ENCODE measurements at regions not wholly inside any gene's neighbourhood (a gene's known extent, or its start where the extent isn't known, plus 50 kb on each side); places are given as distances from the start of the nearest gene placed in this dataset.
"Not testable (repeated sequence)": the region's sequence is repeated elsewhere in the genome, so short reads cannot be mapped to it uniquely, and the experiment has no call there.

DNA sequence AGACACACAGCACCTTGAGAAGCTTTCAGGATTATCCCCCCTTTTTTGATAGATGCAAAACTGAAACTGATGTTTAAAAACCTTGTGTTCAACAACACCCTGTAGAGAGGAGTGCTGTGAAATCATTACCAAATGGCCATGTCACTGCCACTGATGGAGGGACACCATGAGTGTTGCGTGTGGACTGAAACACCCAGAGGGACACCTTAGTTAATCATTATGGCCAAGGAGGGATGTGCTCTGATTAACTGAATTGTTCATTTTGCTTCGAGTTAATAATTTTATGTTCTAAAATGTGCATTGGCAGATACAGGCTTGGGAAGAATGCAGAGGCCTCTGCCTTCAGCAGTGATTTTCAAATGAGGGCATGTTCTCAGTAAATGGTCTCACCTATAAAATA lies 226.0 kb downstream of the KLF6 start:
- Histone ChIP-seq H3K4me1 (ENCODE audit: insufficient read depth, low read length, poor library complexity, severe bottlenecking) (peaks cover 7% of the 10 kb centered on the region), H3K36me3 (ENCODE audit: insufficient read depth, low read length) (no peaks in the 10 kb centered on the region), H3K4me3 (ENCODE audit: low read length, poor library complexity, severe bottlenecking) (no peak overlapping the region), H3K27me3 (ENCODE audit: insufficient read depth, low read length, poor library complexity, severe bottlenecking) (no peaks in the 10 kb centered on the region), H3K9me3 (ENCODE audit: insufficient read depth, low read depth, low read length) (no peaks in the 10 kb centered on the region; the same call in 1 of the 2 replicates), H3K9ac (ENCODE audit: low read depth, low read length, poor library complexity, severe bottlenecking) (no peak overlapping the region), H3K79me2 (ENCODE audit: insufficient read depth, low read length) (no peaks in the 10 kb centered on the region), H3K4me2 (ENCODE audit: low read depth, low read length, poor library complexity, severe bottlenecking) (no peak overlapping the region), H3K9me2 (replicated peaks; ENCODE audit: low read depth, low read length) (no peaks in the 10 kb centered on the region), H3F3A (ENCODE audit: low read depth) (no peaks in the 10 kb centered on the region), H4K20me1 (ENCODE audit: insufficient read depth, low read length, poor library complexity, severe bottlenecking) (no peaks in the 10 kb centered on the region), H2AFZ (ENCODE audit: low read length) (no peak overlapping the region)
- TF ChIP-seq EZH2phosphoT487 (IDR thresholded peaks at IDR 0.05; ENCODE audit: borderline replicate concordance): no peak
- TF ChIP-seq, protein P1, sequence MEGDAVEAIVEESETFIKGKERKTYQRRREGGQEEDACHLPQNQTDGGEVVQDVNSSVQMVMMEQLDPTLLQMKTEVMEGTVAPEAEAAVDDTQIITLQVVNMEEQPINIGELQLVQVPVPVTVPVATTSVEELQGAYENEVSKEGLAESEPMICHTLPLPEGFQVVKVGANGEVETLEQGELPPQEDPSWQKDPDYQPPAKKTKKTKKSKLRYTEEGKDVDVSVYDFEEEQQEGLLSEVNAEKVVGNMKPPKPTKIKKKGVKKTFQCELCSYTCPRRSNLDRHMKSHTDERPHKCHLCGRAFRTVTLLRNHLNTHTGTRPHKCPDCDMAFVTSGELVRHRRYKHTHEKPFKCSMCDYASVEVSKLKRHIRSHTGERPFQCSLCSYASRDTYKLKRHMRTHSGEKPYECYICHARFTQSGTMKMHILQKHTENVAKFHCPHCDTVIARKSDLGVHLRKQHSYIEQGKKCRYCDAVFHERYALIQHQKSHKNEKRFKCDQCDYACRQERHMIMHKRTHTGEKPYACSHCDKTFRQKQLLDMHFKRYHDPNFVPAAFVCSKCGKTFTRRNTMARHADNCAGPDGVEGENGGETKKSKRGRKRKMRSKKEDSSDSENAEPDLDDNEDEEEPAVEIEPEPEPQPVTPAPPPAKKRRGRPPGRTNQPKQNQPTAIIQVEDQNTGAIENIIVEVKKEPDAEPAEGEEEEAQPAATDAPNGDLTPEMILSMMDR (conservative IDR thresholded peaks at IDR 0.05; ENCODE audit: low read length): no peak

DNA sequence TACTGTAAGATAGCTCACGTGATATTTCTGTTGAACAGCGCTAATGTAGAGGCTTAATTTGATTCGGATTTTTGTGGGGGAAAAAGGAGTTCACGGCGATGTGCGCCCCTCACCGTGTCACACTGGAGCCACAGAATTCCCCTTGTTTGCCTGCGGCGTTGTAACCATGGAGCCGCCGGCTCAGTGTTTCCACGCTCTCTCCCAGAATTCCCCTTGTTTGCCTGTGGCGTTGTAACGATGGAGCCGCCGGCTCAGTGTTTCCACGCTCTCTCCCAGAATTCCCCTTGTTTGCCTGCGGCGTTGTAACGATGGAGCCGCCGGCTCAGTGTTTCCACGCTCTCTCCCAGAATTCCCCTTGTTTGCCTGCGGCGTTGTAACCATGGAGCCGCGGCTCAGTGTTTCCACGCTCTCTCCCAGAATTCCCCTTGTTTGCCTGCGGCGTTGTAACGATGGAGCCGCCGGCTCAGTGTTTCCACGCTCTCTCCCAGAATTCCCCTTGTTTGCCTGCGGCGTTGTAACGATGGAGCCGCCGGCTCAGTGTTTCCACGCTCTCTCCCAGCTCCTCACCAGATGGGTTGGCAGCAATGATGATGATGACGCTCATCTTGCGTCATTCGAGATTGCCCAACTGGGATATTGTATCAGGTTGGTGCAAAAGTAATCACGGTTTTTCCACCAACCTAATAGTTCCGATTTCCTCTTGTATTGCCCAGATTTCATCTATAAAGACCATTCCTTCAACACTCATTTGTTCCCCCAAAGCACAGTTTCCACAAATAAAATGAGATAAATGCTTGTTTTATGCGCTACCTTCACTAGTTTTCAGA lies 228.6 kb downstream of the KLF6 start:
- H2AFZ ChIP-seq (ENCODE audit: low read length); H3K9ac ChIP-seq (ENCODE audit: low read depth, low read length, poor library complexity, severe bottlenecking); H4K20me1 ChIP-seq (ENCODE audit: insufficient read depth, low read length, poor library complexity, severe bottlenecking); H3K4me3 ChIP-seq (ENCODE audit: low read length, poor library complexity, severe bottlenecking); H3K27me3 ChIP-seq (ENCODE audit: insufficient read depth, low read length, poor library complexity, severe bottlenecking); H3K9me3 ChIP-seq (ENCODE audit: insufficient read depth, low read depth, low read length); H3K4me2 ChIP-seq (ENCODE audit: low read depth, low read length, poor library complexity, severe bottlenecking); H3F3A ChIP-seq (ENCODE audit: low read depth); H3K9me2 ChIP-seq (replicated peaks; ENCODE audit: low read depth, low read length); H3K79me2 ChIP-seq (ENCODE audit: insufficient read depth, low read length); H3K4me1 ChIP-seq (ENCODE audit: insufficient read depth, low read length, poor library complexity, severe bottlenecking); H3K36me3 ChIP-seq (ENCODE audit: insufficient read depth, low read length): not testable (repeated sequence)

DNA sequence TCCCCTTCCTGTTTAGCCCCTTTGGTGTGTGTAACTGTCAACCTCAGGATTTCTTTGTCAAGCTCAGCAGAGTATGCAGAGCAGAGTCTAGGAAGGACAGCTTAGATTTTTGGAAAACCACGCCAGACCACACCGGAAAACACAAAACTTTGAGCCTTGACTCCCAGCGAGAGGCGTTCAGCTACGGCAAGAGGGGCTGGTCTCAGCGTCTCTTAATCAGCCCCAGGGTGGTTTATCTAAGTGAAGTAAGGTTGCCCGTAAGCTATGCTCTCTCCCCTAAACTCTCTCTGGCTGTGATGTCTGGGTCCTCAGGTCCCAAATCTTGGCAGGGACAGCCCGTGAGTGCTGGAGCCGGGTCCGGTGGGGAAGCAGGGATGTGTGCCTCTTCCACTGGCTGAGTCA lies 230.9 kb downstream of the KLF6 start:
- TF ChIP-seq, protein P1 (conservative IDR thresholded peaks at IDR 0.05; ENCODE audit: low read length): no peak
- TF ChIP-seq EZH2phosphoT487 (IDR thresholded peaks at IDR 0.05; ENCODE audit: borderline replicate concordance): no peak
- Histone ChIP-seq H2AFZ (ENCODE audit: low read length) (peak overlapping the region; percentile 76; the same call in 1 of the 2 replicates), H3K4me2 (ENCODE audit: low read depth, low read length, poor library complexity, severe bottlenecking) (peak overlapping the region; percentile 63), H4K20me1 (ENCODE audit: insufficient read depth, low read length, poor library complexity, severe bottlenecking) (no peaks in the 10 kb centered on the region), H3K9me2 (replicated peaks; ENCODE audit: low read depth, low read length) (no peaks in the 10 kb centered on the region), H3K79me2 (ENCODE audit: insufficient read depth, low read length) (no peaks in the 10 kb centered on the region), H3K36me3 (ENCODE audit: insufficient read depth, low read length) (no peaks in the 10 kb centered on the region), H3K4me1 (ENCODE audit: insufficient read depth, low read length, poor library complexity, severe bottlenecking) (peaks cover 8% of the 10 kb centered on the region), H3F3A (ENCODE audit: low read depth) (no peaks in the 10 kb centered on the region), H3K4me3 (ENCODE audit: low read length, poor library complexity, severe bottlenecking) (peak overlapping the region; percentile 46), H3K9me3 (ENCODE audit: insufficient read depth, low read depth, low read length) (no peaks in the 10 kb centered on the region), H3K9ac (ENCODE audit: low read depth, low read length, poor library complexity, severe bottlenecking) (no peak overlapping the region), H3K27me3 (ENCODE audit: insufficient read depth, low read length, poor library complexity, severe bottlenecking) (no peaks in the 10 kb centered on the region)

DNA sequence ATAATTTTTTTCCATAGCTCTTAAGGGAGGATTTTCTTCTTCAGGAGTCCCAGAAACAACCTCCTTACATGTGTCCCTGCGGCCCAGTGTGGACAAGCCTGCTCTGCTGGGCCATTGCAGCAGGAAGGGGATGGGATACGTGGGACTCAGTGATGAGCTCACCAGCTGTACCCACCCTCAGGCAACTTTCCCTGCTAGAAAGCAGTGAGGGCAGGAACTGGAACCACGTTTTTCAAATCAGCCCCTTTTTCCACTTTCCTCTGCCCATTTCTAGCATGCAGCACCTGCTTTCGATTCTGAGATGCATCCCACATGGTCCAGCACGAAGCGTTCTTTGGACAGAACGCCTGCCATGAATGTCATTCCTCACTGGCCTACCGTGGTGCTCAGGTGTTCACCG lies 232.7 kb downstream of the KLF6 start:
- H3K36me3 ChIP-seq (ENCODE audit: insufficient read depth, low read length): no peaks in the 10 kb centered on the region
- no peak overlapping the region for H3K9ac ChIP-seq (ENCODE audit: low read depth, low read length, poor library complexity, severe bottlenecking)
- no peak overlapping the region for H2AFZ ChIP-seq (ENCODE audit: low read length)
- no peaks in the 10 kb centered on the region for H3K9me3 ChIP-seq (ENCODE audit: insufficient read depth, low read depth, low read length)
- H4K20me1 ChIP-seq (ENCODE audit: insufficient read depth, low read length, poor library complexity, severe bottlenecking): no peaks in the 10 kb centered on the region
- H3K9me2 ChIP-seq (replicated peaks; ENCODE audit: low read depth, low read length): no peaks in the 10 kb centered on the region
- H3K4me1 ChIP-seq (ENCODE audit: insufficient read depth, low read length, poor library complexity, severe bottlenecking): peaks cover 8% of the 10 kb centered on the region
- no peak overlapping the region for H3K4me3 ChIP-seq (ENCODE audit: low read length, poor library complexity, severe bottlenecking)
- no peaks in the 10 kb centered on the region for H3F3A ChIP-seq (ENCODE audit: low read depth)
- H3K79me2 ChIP-seq (ENCODE audit: insufficient read depth, low read length): no peaks in the 10 kb centered on the region
- TF ChIP-seq EZH2phosphoT487 (IDR thresholded peaks at IDR 0.05; ENCODE audit: borderline replicate concordance): no peak
- TF ChIP-seq, protein P1 (conservative IDR thresholded peaks at IDR 0.05; ENCODE audit: low read length): no peak
- H3K4me2 ChIP-seq (ENCODE audit: low read depth, low read length, poor library complexity, severe bottlenecking): no peak overlapping the region
- no peaks in the 10 kb centered on the region for H3K27me3 ChIP-seq (ENCODE audit: insufficient read depth, low read length, poor library complexity, severe bottlenecking)
